AG20443 (cell line): ENCODE measurements at regions not wholly inside any gene's neighbourhood (a gene's known extent, or its start where the extent isn't known, plus 50 kb on each side); places are given as distances from the start of the nearest gene placed in this dataset.
A peak's percentile ranks its signal among the peaks of the same experiment; 100 is the strongest.

Experiments
- DNase-seq: peaks from one replicate; pipeline ENCODE4 v3.0.0; 2012; ENCODE audit warnings: low spot score, mixed read lengths

GRCh38 chr16:52874042-52874441 lies 178.7 kb downstream of the CHD9NB start:
- DNase-seq = no peak

GRCh38 chr16:52872731-52873130 lies 180.0 kb downstream of the CHD9NB start:
- DNase-seq = no peak

GRCh38 chr16:52871481-52871880 lies 181.2 kb downstream of the CHD9NB start:
- no peak for DNase-seq

- no peak for DNase-seq
Observed at GRCh38 chr16:52869243-52869642, 183.5 kb downstream of the CHD9NB start.

GRCh38 chr16:52863000-52863399 lies 189.7 kb downstream of the CHD9NB start:
- no peak for DNase-seq

GRCh38 chr16:52861614-52862022 lies 191.1 kb downstream of the CHD9NB start:
- DNase-seq = no peak

GRCh38 chr16:52855463-52855862 lies 197.2 kb downstream of the CHD9NB start:
- no peak for DNase-seq

- DNase-seq = no peak
Observed at GRCh38 chr16:52852978-52853377, 199.7 kb downstream of the CHD9NB start.

GRCh38 chr16:52851211-52851740 lies 201.4 kb downstream of the CHD9NB start:
- DNase-seq = no peak

- DNase-seq = no peak
Observed at GRCh38 chr16:52843381-52843780, 209.3 kb downstream of the CHD9NB start.

GRCh38 chr16:52837251-52837650 lies 215.4 kb downstream of the CHD9NB start:
- no peak for DNase-seq

GRCh38 chr16:52834736-52835465 lies 217.8 kb downstream of the CHD9NB start:
- DNase-seq = no peak

GRCh38 chr16:52832771-52833170 lies 219.9 kb downstream of the CHD9NB start:
- no peak for DNase-seq

GRCh38 chr16:52827456-52827855 lies 225.2 kb downstream of the CHD9NB start:
- no peak for DNase-seq

- no peak for DNase-seq
Observed at GRCh38 chr16:52825892-52826291, 226.8 kb downstream of the CHD9NB start.

GRCh38 chr16:52819808-52820207 lies 232.9 kb downstream of the CHD9NB start:
- DNase-seq = no peak

- DNase-seq = no peak
Observed at GRCh38 chr16:52819405-52819804, 233.3 kb downstream of the CHD9NB start.

GRCh38 chr16:52817696-52818095 lies 235.0 kb downstream of the CHD9NB start:
- DNase-seq = no peak

GRCh38 chr16:52816993-52817392 lies 235.7 kb downstream of the CHD9NB start:
- DNase-seq = no peak

GRCh38 chr16:52812678-52813556 lies 239.8 kb downstream of the CHD9NB start:
- DNase-seq = peak; percentile 12

- no peak for DNase-seq
Observed at GRCh38 chr16:52805559-52806168, 247.0 kb downstream of the CHD9NB start.

GRCh38 chr16:52800432-52800831 lies 252.3 kb downstream of the CHD9NB start:
- no peak for DNase-seq

GRCh38 chr16:52799149-52799548 lies 252.2 kb upstream of the TOX3 start:
- DNase-seq = no peak
